ENCODE measurements at regions not wholly inside any gene's neighbourhood (a gene's known extent, or its start where the extent isn't known, plus 50 kb on each side); places are given as distances from the start of the nearest gene placed in this dataset.

- no peaks in the 10 kb centered on the region for H3K27me3 ChIP-seq (ENCODE audit: low read length)
- no peaks in the 10 kb centered on the region for H4K20me1 ChIP-seq (ENCODE audit: insufficient read depth, low read depth, low read length)
- H3K36me3 ChIP-seq (ENCODE audit: insufficient read depth, low read length): no peaks in the 10 kb centered on the region
- no peak overlapping the region for H3K4me3 ChIP-seq (ENCODE audit: low read length)
- no peaks in the 10 kb centered on the region for H3K79me2 ChIP-seq (ENCODE audit: low read length)
- H3K9ac ChIP-seq (ENCODE audit: low read length): no peak overlapping the region
- no peak overlapping the region for H3K4me2 ChIP-seq (ENCODE audit: low read depth, low read length, poor library complexity, severe bottlenecking)
- no peaks in the 10 kb centered on the region for H3K9me2 ChIP-seq (replicated peaks; ENCODE audit: insufficient read depth, low read length)
- no peak overlapping the region for H3K27ac ChIP-seq (ENCODE audit: low read length)
- DNase-seq: no peak
- no peak overlapping the region for H2AFZ ChIP-seq (ENCODE audit: low read length)
- no peaks in the 10 kb centered on the region for H3K9me3 ChIP-seq (ENCODE audit: low read length)
- H3K4me1 ChIP-seq (ENCODE audit: low read length): no peaks in the 10 kb centered on the region
Observed at GRCh38 chr5:126351153-126351552, 72.1 kb upstream of the GRAMD2B start.

- no peak overlapping the region for H3K4me3 ChIP-seq (ENCODE audit: low read length)
- no peaks in the 10 kb centered on the region for H3K4me1 ChIP-seq (ENCODE audit: low read length)
- H4K20me1 ChIP-seq (ENCODE audit: insufficient read depth, low read depth, low read length): no peaks in the 10 kb centered on the region
- no peak overlapping the region for H3K9ac ChIP-seq (ENCODE audit: low read length)
- H3K9me2 ChIP-seq (replicated peaks; ENCODE audit: insufficient read depth, low read length): no peaks in the 10 kb centered on the region
- peak overlapping the region; percentile 31; the same call in 1 of the 2 replicates for H2AFZ ChIP-seq (ENCODE audit: low read length)
- H3K27me3 ChIP-seq (ENCODE audit: low read length): no peaks in the 10 kb centered on the region
- no peaks in the 10 kb centered on the region for H3K9me3 ChIP-seq (ENCODE audit: low read length)
- no peaks in the 10 kb centered on the region for H3K79me2 ChIP-seq (ENCODE audit: low read length)
- H3K4me2 ChIP-seq (ENCODE audit: low read depth, low read length, poor library complexity, severe bottlenecking): peak overlapping the region; percentile 25
- H3K36me3 ChIP-seq (ENCODE audit: insufficient read depth, low read length): no peaks in the 10 kb centered on the region
- no peak overlapping the region for H3K27ac ChIP-seq (ENCODE audit: low read length)
- DNase-seq: peak; percentile 66
Observed at GRCh38 chr5:126354012-126354857, 69.0 kb upstream of the GRAMD2B start.

GRCh38 chr5:126354858-126355731, 68.1 kb upstream of the GRAMD2B start:
- Histone ChIP-seq H3K36me3 (ENCODE audit: insufficient read depth, low read length) (no peaks in the 10 kb centered on the region), H2AFZ (ENCODE audit: low read length) (0 out of 2 replicates have a peak overlapping the region, but pooled peaks have one; percentile 39), H4K20me1 (ENCODE audit: insufficient read depth, low read depth, low read length) (no peaks in the 10 kb centered on the region), H3K4me3 (ENCODE audit: low read length) (no peak overlapping the region), H3K79me2 (ENCODE audit: low read length) (no peaks in the 10 kb centered on the region), H3K4me1 (ENCODE audit: low read length) (no peaks in the 10 kb centered on the region), H3K9ac (ENCODE audit: low read length) (no peak overlapping the region), H3K9me2 (replicated peaks; ENCODE audit: insufficient read depth, low read length) (no peaks in the 10 kb centered on the region), H3K9me3 (ENCODE audit: low read length) (no peaks in the 10 kb centered on the region), H3K27me3 (ENCODE audit: low read length) (no peaks in the 10 kb centered on the region), H3K27ac (ENCODE audit: low read length) (no peak overlapping the region), H3K4me2 (ENCODE audit: low read depth, low read length, poor library complexity, severe bottlenecking) (peak overlapping the region; percentile 34)
- DNase-seq: no peak

- Histone ChIP-seq H3K9me2 (replicated peaks; ENCODE audit: insufficient read depth, low read length) (no peaks in the 10 kb centered on the region), H4K20me1 (ENCODE audit: insufficient read depth, low read depth, low read length) (no peaks in the 10 kb centered on the region), H2AFZ (ENCODE audit: low read length) (0 out of 2 replicates have a peak overlapping the region, but pooled peaks have one; percentile 39), H3K4me3 (ENCODE audit: low read length) (no peak overlapping the region), H3K36me3 (ENCODE audit: insufficient read depth, low read length) (no peaks in the 10 kb centered on the region), H3K27me3 (ENCODE audit: low read length) (no peaks in the 10 kb centered on the region), H3K9me3 (ENCODE audit: low read length) (no peaks in the 10 kb centered on the region), H3K79me2 (ENCODE audit: low read length) (no peaks in the 10 kb centered on the region), H3K27ac (ENCODE audit: low read length) (no peak overlapping the region), H3K9ac (ENCODE audit: low read length) (0 out of 2 replicates have a peak overlapping the region, but pooled peaks have one; percentile 9), H3K4me1 (ENCODE audit: low read length) (no peaks in the 10 kb centered on the region), H3K4me2 (ENCODE audit: low read depth, low read length, poor library complexity, severe bottlenecking) (peak overlapping the region; percentile 34)
- DNase-seq: peak; percentile 76
Observed at GRCh38 chr5:126355940-126356339, 67.3 kb upstream of the GRAMD2B start.

- Histone ChIP-seq H3K27me3 (ENCODE audit: low read length) (no peaks in the 10 kb centered on the region), H3K79me2 (ENCODE audit: low read length) (no peaks in the 10 kb centered on the region), H3K9ac (ENCODE audit: low read length) (no peak overlapping the region), H3K9me3 (ENCODE audit: low read length) (no peaks in the 10 kb centered on the region), H3K4me2 (ENCODE audit: low read depth, low read length, poor library complexity, severe bottlenecking) (no peak overlapping the region), H4K20me1 (ENCODE audit: insufficient read depth, low read depth, low read length) (no peaks in the 10 kb centered on the region), H2AFZ (ENCODE audit: low read length) (no peak overlapping the region), H3K4me3 (ENCODE audit: low read length) (no peak overlapping the region), H3K4me1 (ENCODE audit: low read length) (no peaks in the 10 kb centered on the region), H3K9me2 (replicated peaks; ENCODE audit: insufficient read depth, low read length) (no peaks in the 10 kb centered on the region), H3K27ac (ENCODE audit: low read length) (no peak overlapping the region), H3K36me3 (ENCODE audit: insufficient read depth, low read length) (no peaks in the 10 kb centered on the region)
- DNase-seq: no peak
Observed at GRCh38 chr5:126357585-126358342, 65.4 kb upstream of the GRAMD2B start.

GRCh38 chr5:126358525-126358924, 64.7 kb upstream of the GRAMD2B start:
- DNase-seq: no peak
- no peak overlapping the region for H3K9ac ChIP-seq (ENCODE audit: low read length)
- H3K9me2 ChIP-seq (replicated peaks; ENCODE audit: insufficient read depth, low read length): no peaks in the 10 kb centered on the region
- H3K4me3 ChIP-seq (ENCODE audit: low read length): no peak overlapping the region
- no peaks in the 10 kb centered on the region for H3K79me2 ChIP-seq (ENCODE audit: low read length)
- H3K27me3 ChIP-seq (ENCODE audit: low read length): no peaks in the 10 kb centered on the region
- H3K4me2 ChIP-seq (ENCODE audit: low read depth, low read length, poor library complexity, severe bottlenecking): no peak overlapping the region
- H3K36me3 ChIP-seq (ENCODE audit: insufficient read depth, low read length): no peaks in the 10 kb centered on the region
- H2AFZ ChIP-seq (ENCODE audit: low read length): no peak overlapping the region
- no peaks in the 10 kb centered on the region for H3K4me1 ChIP-seq (ENCODE audit: low read length)
- H4K20me1 ChIP-seq (ENCODE audit: insufficient read depth, low read depth, low read length): no peaks in the 10 kb centered on the region
- H3K27ac ChIP-seq (ENCODE audit: low read length): no peak overlapping the region
- no peaks in the 10 kb centered on the region for H3K9me3 ChIP-seq (ENCODE audit: low read length)

- H3K79me2 ChIP-seq (ENCODE audit: low read length): no peaks in the 10 kb centered on the region
Observed at GRCh38 chr5:126359884-126360283, 63.3 kb upstream of the GRAMD2B start.

More at GRCh38 chr5:126359884-126360283, 63.3 kb upstream of the GRAMD2B start:
- Histone ChIP-seq H3K9ac (ENCODE audit: low read length) (no peak overlapping the region), H3K4me1 (ENCODE audit: low read length) (no peaks in the 10 kb centered on the region), H3K27me3 (ENCODE audit: low read length) (no peaks in the 10 kb centered on the region), H3K4me2 (ENCODE audit: low read depth, low read length, poor library complexity, severe bottlenecking) (no peak overlapping the region), H3K36me3 (ENCODE audit: insufficient read depth, low read length) (no peaks in the 10 kb centered on the region), H3K4me3 (ENCODE audit: low read length) (no peak overlapping the region), H2AFZ (ENCODE audit: low read length) (no peak overlapping the region), H3K9me3 (ENCODE audit: low read length) (no peaks in the 10 kb centered on the region), H3K27ac (ENCODE audit: low read length) (no peak overlapping the region), H4K20me1 (ENCODE audit: insufficient read depth, low read depth, low read length) (no peaks in the 10 kb centered on the region), H3K9me2 (replicated peaks; ENCODE audit: insufficient read depth, low read length) (no peaks in the 10 kb centered on the region)
- DNase-seq: no peak

Data from Karpas-422 (cell line).